Body of pancreas (tissue), 4 donors: ENCODE measurements at regions not wholly inside any gene's neighbourhood (a gene's known extent, or its start where the extent isn't known, plus 50 kb on each side); places are given as distances from the start of the nearest gene placed in this dataset.

Experiments used
- CTCF ChIP-seq, 7 experiments: fragments of 450-650 bp in 4 of 7; fragments of 200-600 bp in 3 of 7; sonication (generic) in 3 of 7; IDR thresholded peaks; one replicate each; pipeline ENCODE4 v1.5.1; 2016 to 2019; ENCODE audit warnings: antibody characterized with exemption in 7 of 7
- POLR2A ChIP-seq, 3 donors: fragments of 450-650 bp; IDR thresholded peaks; one replicate each; pipeline ENCODE4 v1.6.1; 2016; ENCODE audit warnings: antibody characterized with exemption in 3 of 3, mild to moderate bottlenecking in 2 of 3

- TF ChIP-seq CTCF (IDR thresholded peaks at IDR 0.05) (no peak), POLR2A (IDR thresholded peaks at IDR 0.05) (no peak)
These were observed 264.6 kb upstream of the ALG10 start for GRCh38 chr12:33757701-33758100.
